Endothelial cell of umbilical vein (primary cell): ENCODE measurements at regions not wholly inside any gene's neighbourhood (a gene's known extent, or its start where the extent isn't known, plus 50 kb on each side); places are given as distances from the start of the nearest gene placed in this dataset.

ENCODE experiments used
- BruUV-seq: library from RNA; stranded (reverse); fragments of 400-500 nt; replicated peaks from 2 replicates; lab custom pipeline; 2021; lab: Mats Ljungman, UMichigan
- CTCF ChIA-PET: fragments of 300-600, 350-600 bp; sonication (Branson Sonifier 250); formaldehyde crosslinking; loops from one replicate; lab custom pipeline; 2021; ENCODE audit warnings: antibody characterized with exemption, inconsistent platforms; lab: Charles Lee
- POLR2A ChIA-PET: fragments of 300-600, 350-600 bp; sonication (Branson Sonifier 250); formaldehyde crosslinking; loops from one replicate; lab custom pipeline; 2021; ENCODE audit warnings: antibody characterized with exemption, inconsistent platforms; lab: Charles Lee
- DNase-seq: peaks from one replicate; pipeline ENCODE4 v3.0.0-alpha.2; 2011; ENCODE audit warnings: low read depth, low spot score
- FAIRE-seq: peaks from 2 replicates; lab custom pipeline; 2011; peaks lifted over from hg19 to GRCh38; lab: Jason Lieb, UNC
- H2AFZ ChIP-seq: 2 replicates; pipeline ENCODE4 v1.6.0; 2012; ENCODE audit warnings: low read depth, low read length, control low read depth, inconsistent platforms
- H3K27ac ChIP-seq: 2 replicates; pipeline ENCODE4 v1.5.1; 2011; ENCODE audit warnings: low read depth, mild to moderate bottlenecking, control low read depth, low read length, moderate library complexity; ENCODE audit not compliant: insufficient read depth
- H3K27me3 ChIP-seq, 2 experiments: 2 replicates each; pipeline versions ENCODE4 v1.6.0 to v1.6.1; 2011; ENCODE audit warnings: low read length in 2 of 2, mixed read lengths in 1 of 2; ENCODE audit not compliant: control insufficient read depth in 2 of 2, insufficient read depth in 2 of 2
- H3K36me3 ChIP-seq, 2 experiments: 2 replicates in 1 of 2; 3 replicates in 1 of 2; pipeline ENCODE4 v1.5.1; 2011; ENCODE audit warnings: low read length in 2 of 2, mild to moderate bottlenecking in 1 of 2, moderate library complexity in 1 of 2; ENCODE audit not compliant: control insufficient read depth in 2 of 2, insufficient read depth in 2 of 2; ENCODE audit errors: extremely low read depth in 1 of 2
- H3K4me1 ChIP-seq: 3 replicates; pipeline ENCODE4 v1.5.1; 2011; ENCODE audit warnings: mild to moderate bottlenecking, low read length; ENCODE audit not compliant: control insufficient read depth, insufficient read depth; ENCODE audit errors: extremely low read depth
- H3K4me2 ChIP-seq: 2 replicates; pipeline ENCODE4 v1.6.1; 2011; ENCODE audit warnings: low read length, control low read depth, mixed read lengths; ENCODE audit not compliant: insufficient read depth
- H3K4me3 ChIP-seq, 3 experiments: fragments of 200-600 bp in 1 of 3; sonication (generic), shearing (Covaris generic) in 1 of 3; replicated peaks in 1 of 3; 2 replicates each; pipeline ENCODE4 v1.5.1; 2011 to 2016; ENCODE audit warnings: control low read depth in 3 of 3, low read length in 3 of 3, mild to moderate bottlenecking in 2 of 3, inconsistent platforms in 1 of 3, low read depth in 1 of 3, moderate library complexity in 1 of 3; ENCODE audit not compliant: insufficient read depth in 1 of 3
- H3K79me2 ChIP-seq: 2 replicates; pipeline ENCODE4 v1.6.0; 2012; ENCODE audit warnings: low read length, inconsistent platforms; ENCODE audit not compliant: control insufficient read depth, insufficient read depth
- H3K9ac ChIP-seq: replicated peaks from 2 replicates; pipeline ENCODE3; 2011; ENCODE audit warnings: low read length, control low read depth; ENCODE audit not compliant: insufficient read depth; ENCODE audit errors: extremely low read depth
- H3K9me1 ChIP-seq: replicated peaks from 3 replicates; pipeline ENCODE4 v1.6.0; 2011; ENCODE audit warnings: mild to moderate bottlenecking, low read length; ENCODE audit not compliant: control insufficient read depth, insufficient read depth; ENCODE audit errors: extremely low read depth
- H3K9me3 ChIP-seq: replicated peaks from 2 replicates; pipeline ENCODE4 v1.5.1; 2012; ENCODE audit warnings: low read length, inconsistent platforms; ENCODE audit not compliant: control insufficient read depth, insufficient read depth
- H4K20me1 ChIP-seq: replicated peaks from 2 replicates; pipeline ENCODE3; 2011; ENCODE audit warnings: mild to moderate bottlenecking, low read length; ENCODE audit not compliant: control insufficient read depth, insufficient read depth; ENCODE audit errors: extremely low read depth
- EZH2 ChIP-seq: IDR thresholded peaks from 2 replicates; pipeline ENCODE4 v1.6.1; 2012; ENCODE audit warnings: borderline replicate concordance, low read depth, mild to moderate bottlenecking, moderate library complexity, low read length, inconsistent platforms; ENCODE audit not compliant: severe bottlenecking
- FOS ChIP-seq: IDR thresholded peaks from 2 replicates; pipeline ENCODE4 v1.6.1; 2011; ENCODE audit warnings: mild to moderate bottlenecking, low read length, moderate library complexity, borderline replicate concordance; ENCODE audit not compliant: insufficient read depth
- GATA2 ChIP-seq: IDR thresholded peaks from 2 replicates; pipeline ENCODE4 v1.7.0; 2011; ENCODE audit warnings: low read depth, mild to moderate bottlenecking, moderate library complexity, mixed read lengths, low read length; ENCODE audit not compliant: insufficient read length, insufficient read depth
- JUN ChIP-seq: IDR thresholded peaks from 2 replicates; pipeline ENCODE4 v1.6.1; 2011; ENCODE audit warnings: borderline replicate concordance, low read depth; ENCODE audit not compliant: insufficient read length, insufficient read depth
- MYC ChIP-seq: IDR thresholded peaks from one replicate; pipeline ENCODE4 v1.6.1; 2011; ENCODE audit warnings: mild to moderate bottlenecking, low read depth, low read length
- POLR2A ChIP-seq: IDR thresholded peaks from 2 replicates; pipeline ENCODE4 v1.6.1; 2012; ENCODE audit warnings: low read depth, mild to moderate bottlenecking, control low read depth, low read length
- POLR2AphosphoS5 ChIP-seq: IDR thresholded peaks from 2 replicates; pipeline ENCODE4 v1.6.1; 2012; ENCODE audit warnings: low read depth, mild to moderate bottlenecking, control low read depth, low read length, moderate library complexity; ENCODE audit not compliant: insufficient read depth
- dilution Hi-C: fragments of 300-500 bp; cut with MboI; formaldehyde crosslinking; loops from one replicate; pipeline ENCODE4 v1.15.0; 2019; ENCODE audit warnings: low sequenced_read_pairs; ENCODE audit not compliant: extremely low pct_ligation_motif_present
- intact Hi-C: fragments of 100-400 bp; cut with micrococcal nuclease; formaldehyde crosslinking; loops from one replicate; pipeline ENCODE4 v1.10.0; 2022
- TF ChIP-seq, protein P1 (sequence below): IDR thresholded peaks from 2 replicates; pipeline ENCODE4 v1.6.1; 2011; ENCODE audit not compliant: insufficient read depth, insufficient read length
- TF ChIP-seq, protein P2 (sequence below), 2 donors: IDR thresholded peaks; 1 replicate in 1 of 2; 2 replicates in 1 of 2; pipeline ENCODE4 v1.5.1; 2011; ENCODE audit warnings: low read length in 2 of 2, mild to moderate bottlenecking in 2 of 2, moderate library complexity in 2 of 2, control low read depth in 1 of 2, inconsistent platforms in 1 of 2, low read depth in 1 of 2; ENCODE audit not compliant: insufficient read depth in 1 of 2; ENCODE audit errors: extremely low read depth in 1 of 2

DNA sequence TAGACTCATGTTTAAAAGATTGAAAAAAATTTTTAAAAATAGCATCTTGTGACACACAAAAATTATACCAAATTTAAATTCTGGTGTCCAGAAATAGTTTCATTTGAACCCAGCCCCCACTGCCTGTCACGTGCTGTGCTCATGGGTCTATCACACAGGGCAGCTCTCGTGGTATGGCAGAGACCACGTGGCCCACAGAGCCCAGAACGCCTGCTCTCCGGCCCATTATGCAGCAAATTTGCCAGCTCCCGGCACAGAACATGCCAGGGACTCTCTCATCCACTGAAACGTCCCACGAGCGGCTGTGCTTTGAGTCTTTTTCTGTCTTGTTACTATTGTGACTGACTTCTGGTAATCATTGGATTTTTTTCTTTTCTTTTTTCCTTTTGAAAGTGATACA lies 224.3 kb downstream of the TTLL2 start:
- DNase-seq (no peak), FAIRE-seq (no peak)
- Histone ChIP-seq H3K27ac (no peak overlapping the region), H3K27me3 (no peaks in the 10 kb centered on the region), H3K4me3 (no peak overlapping the region), H3K4me2 (no peak overlapping the region), H3K4me1 (peaks cover 8% of the 10 kb centered on the region), H3K36me3 (no peaks in the 10 kb centered on the region), H2AFZ (no peak overlapping the region), H3K79me2 (no peaks in the 10 kb centered on the region), H3K9me3 (no peaks in the 10 kb centered on the region), H4K20me1 (no peaks in the 10 kb centered on the region), H3K9ac (no peak overlapping the region), H3K9me1 (no peaks in the 10 kb centered on the region)
- no peak for TF ChIP-seq MYC
- no peak for TF ChIP-seq GATA2
- TF ChIP-seq EZH2, result no peak
- TF ChIP-seq, protein P1, sequence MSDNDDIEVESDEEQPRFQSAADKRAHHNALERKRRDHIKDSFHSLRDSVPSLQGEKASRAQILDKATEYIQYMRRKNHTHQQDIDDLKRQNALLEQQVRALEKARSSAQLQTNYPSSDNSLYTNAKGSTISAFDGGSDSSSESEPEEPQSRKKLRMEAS, result no peak
- TF ChIP-seq POLR2AphosphoS5, result no peak
- TF ChIP-seq, protein P2, sequence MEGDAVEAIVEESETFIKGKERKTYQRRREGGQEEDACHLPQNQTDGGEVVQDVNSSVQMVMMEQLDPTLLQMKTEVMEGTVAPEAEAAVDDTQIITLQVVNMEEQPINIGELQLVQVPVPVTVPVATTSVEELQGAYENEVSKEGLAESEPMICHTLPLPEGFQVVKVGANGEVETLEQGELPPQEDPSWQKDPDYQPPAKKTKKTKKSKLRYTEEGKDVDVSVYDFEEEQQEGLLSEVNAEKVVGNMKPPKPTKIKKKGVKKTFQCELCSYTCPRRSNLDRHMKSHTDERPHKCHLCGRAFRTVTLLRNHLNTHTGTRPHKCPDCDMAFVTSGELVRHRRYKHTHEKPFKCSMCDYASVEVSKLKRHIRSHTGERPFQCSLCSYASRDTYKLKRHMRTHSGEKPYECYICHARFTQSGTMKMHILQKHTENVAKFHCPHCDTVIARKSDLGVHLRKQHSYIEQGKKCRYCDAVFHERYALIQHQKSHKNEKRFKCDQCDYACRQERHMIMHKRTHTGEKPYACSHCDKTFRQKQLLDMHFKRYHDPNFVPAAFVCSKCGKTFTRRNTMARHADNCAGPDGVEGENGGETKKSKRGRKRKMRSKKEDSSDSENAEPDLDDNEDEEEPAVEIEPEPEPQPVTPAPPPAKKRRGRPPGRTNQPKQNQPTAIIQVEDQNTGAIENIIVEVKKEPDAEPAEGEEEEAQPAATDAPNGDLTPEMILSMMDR (IDR thresholded peaks at IDR 0.05; ENCODE audit: extremely low read depth in 1 of 2, insufficient read depth in 1 of 2, low read depth in 1 of 2, low read length in 2 of 2), result no peak
- TF ChIP-seq POLR2A, result no peak
- no peak for TF ChIP-seq FOS
- no peak for TF ChIP-seq JUN
- intact Hi-C loops (loop anchor here (5.0 to 10.0 kb wide), 2 partner anchors 324 to 348 kb away; no protein-coding TSS in a partner anchor), dilution Hi-C loops (no loop called here)
- ChIA-PET POLR2A (no interaction called here), CTCF (interaction anchor here (1.0 kb wide), 1 partner anchor 16 kb away, joined by 4 read pairs; no protein-coding TSS in a partner anchor)
- no TSS peak for BruUV-seq
